HepG2 (cell line): ENCODE measurements at regions not wholly inside any gene's neighbourhood (a gene's known extent, or its start where the extent isn't known, plus 50 kb on each side); places are given as distances from the start of the nearest gene placed in this dataset.
A peak's percentile ranks its signal among the peaks of the same experiment; 100 is the strongest.

ENCODE experiments used
- ATAC-seq: fragments of 200-7000 bp; cut with Tn5 transposase; 3 replicates; pipeline ENCODE4 v1.9.1; 2020; ENCODE audit warnings: mild to moderate bottlenecking, moderate library complexity
- BruUV-seq: library from RNA; stranded (reverse); fragments of 400-500 nt; replicated peaks from 2 replicates; lab custom pipeline; 2021; lab: Mats Ljungman, UMichigan
- CTCF ChIA-PET: fragments of 300-600 bp; formaldehyde crosslinking; extraction: SDS; loops from one replicate; lab custom pipeline; 2021; ENCODE audit warnings: low total read pairs, inconsistent platforms, low intra/inter-chr PET ratio; lab: Yijun Ruan, JAX
- POLR2A ChIA-PET: fragments of 350-600 bp; sonication (Branson Sonifier 250); formaldehyde crosslinking; loops from one replicate; lab custom pipeline; 2020; ENCODE audit warnings: antibody characterized with exemption, inconsistent platforms; lab: Yijun Ruan, JAX
- DNase-seq: peaks from one replicate; pipeline ENCODE4 v3.0.0-alpha.2; 2015; ENCODE audit warnings: low spot score
- FAIRE-seq: peaks from 3 replicates; lab custom pipeline; 2011; peaks lifted over from hg19 to GRCh38; lab: Jason Lieb, UNC
- H2AFZ ChIP-seq: one replicate; pipeline ENCODE4 v1.6.1; 2011; ENCODE audit warnings: low read length, inconsistent platforms
- H3K27ac ChIP-seq: fragments of 300-600 bp; 3 replicates; pipeline ENCODE4 v1.8.0; 2011; ENCODE audit warnings: mixed run types, mild to moderate bottlenecking, mixed read lengths, low read length, inconsistent platforms; ENCODE audit not compliant: insufficient read depth; ENCODE audit errors: extremely low read length
- H3K27me3 ChIP-seq, 2 experiments: fragments of 200-600 bp in 1 of 2; 2 replicates in 1 of 2; 3 replicates in 1 of 2; pipeline versions ENCODE4 v1.6.0 to v1.8.0; 2011; ENCODE audit warnings: low read length in 2 of 2, mild to moderate bottlenecking in 2 of 2, moderate library complexity in 2 of 2, inconsistent platforms in 1 of 2; ENCODE audit not compliant: insufficient read depth in 2 of 2, control insufficient read depth in 1 of 2
- H3K36me3 ChIP-seq, 2 experiments: fragments of 200-600 bp in 1 of 2; replicated peaks in 1 of 2; 2 replicates in 1 of 2; 3 replicates in 1 of 2; pipeline versions ENCODE4 v1.5.1 to v1.8.0; 2011; ENCODE audit warnings: low read length in 2 of 2, inconsistent platforms in 1 of 2; ENCODE audit not compliant: insufficient read depth in 2 of 2, control insufficient read depth in 1 of 2
- H3K4me1 ChIP-seq: 2 replicates; pipeline ENCODE4 v1.5.1; 2012; ENCODE audit warnings: low read length, inconsistent platforms; ENCODE audit not compliant: insufficient read depth
- H3K4me2 ChIP-seq: 2 replicates; pipeline ENCODE4 v1.6.0; 2011; ENCODE audit warnings: low read depth, low read length, inconsistent platforms
- H3K4me3 ChIP-seq, 3 experiments: fragments of 200-600 bp in 1 of 3; sonication (generic), shearing (Covaris generic) in 1 of 3; replicated peaks in 1 of 3; 2 replicates each; pipeline ENCODE4 v1.5.1; 2011 to 2016; ENCODE audit warnings: low read length in 3 of 3, inconsistent platforms in 2 of 3, low read depth in 2 of 3, mild to moderate bottlenecking in 2 of 3, control low read depth in 1 of 3, mixed read lengths in 1 of 3; ENCODE audit not compliant: insufficient read depth in 1 of 3
- H3K79me2 ChIP-seq: one replicate; pipeline ENCODE4 v1.6.1; 2011; ENCODE audit warnings: low read length, inconsistent platforms; ENCODE audit not compliant: insufficient read depth
- H3K9ac ChIP-seq: 2 replicates; pipeline ENCODE4 v1.6.0; 2011; ENCODE audit warnings: mild to moderate bottlenecking, low read depth, low read length, inconsistent platforms; ENCODE audit not compliant: insufficient read depth
- H3K9me3 ChIP-seq: 2 replicates; pipeline ENCODE4 v1.5.1; 2012; ENCODE audit warnings: mild to moderate bottlenecking, low read length
- H4K20me1 ChIP-seq: 2 replicates; pipeline ENCODE4 v1.6.0; 2011; ENCODE audit warnings: inconsistent platforms, mild to moderate bottlenecking, low read length, moderate library complexity; ENCODE audit not compliant: insufficient read depth
- HNRNPK ChIP-seq: fragments of 200-400 bp; formaldehyde crosslinking; IDR thresholded peaks from 2 replicates; pipeline ENCODE4 v1.6.1; 2018; ENCODE audit warnings: low read length, low read depth, moderate library complexity, mild to moderate bottlenecking; ENCODE audit not compliant: poor library complexity, severe bottlenecking
- HOXA7 ChIP-seq: sonication (generic); formaldehyde crosslinking; IDR thresholded peaks from 2 replicates; pipeline ENCODE4 v1.8.1; 2022; ENCODE audit warnings: mild to moderate bottlenecking, missing genetic modification reagents, moderate library complexity
- PCBP1 ChIP-seq: fragments of 200-400 bp; formaldehyde crosslinking; IDR thresholded peaks from 2 replicates; pipeline ENCODE4 v1.6.1; 2017; ENCODE audit warnings: mild to moderate bottlenecking, low read depth, low read length, borderline replicate concordance
- PCBP2 ChIP-seq: fragments of 200-400 bp; formaldehyde crosslinking; optimal IDR thresholded peaks from 2 replicates; pipeline ENCODE3; 2018; ENCODE audit warnings: low read length, low read depth; ENCODE audit not compliant: poor library complexity, severe bottlenecking
- PLRG1 ChIP-seq: fragments of 450-650 bp; conservative IDR thresholded peaks from 2 replicates; pipeline ENCODE4 v1.6.1; 2016
- SETDB1 ChIP-seq: sonication (generic); formaldehyde crosslinking; IDR thresholded peaks from 2 replicates; pipeline ENCODE4 v1.5.1; 2020; ENCODE audit warnings: missing genetic modification reagents, mild to moderate bottlenecking, borderline replicate concordance
- ZNF138 ChIP-seq: sonication (generic); formaldehyde crosslinking; IDR thresholded peaks from 2 replicates; pipeline ENCODE4 v1.5.0; 2020; ENCODE audit warnings: mild to moderate bottlenecking, low read depth, missing genetic modification reagents
- WGBS: methylation state at CpG from one replicate; pipeline ENCODE4 v1.1.6; 2017; ENCODE audit warnings: low lambda C conversion rate; 5-methylcytosine and 5-hydroxymethylcytosine counted together
- in situ Hi-C: cut with HindIII; loops from 2 replicates; pipeline ENCODE4 v1.10.0; 2017; ENCODE audit warnings: low pct_unique_long_range_greater_than_20kb; ENCODE audit not compliant: extremely low pct_ligation_motif_present
- intact Hi-C: fragments of 100-400 bp; cut with micrococcal nuclease; formaldehyde crosslinking; loops from one replicate; pipeline ENCODE4 v1.10.0; 2022; ENCODE audit not compliant: unreplicated experiment
- TF ChIP-seq, protein P1 (sequence below): sonication (generic); formaldehyde crosslinking; IDR thresholded peaks from 2 replicates; pipeline ENCODE4 v1.4.0; 2020; ENCODE audit warnings: missing genetic modification reagents, mild to moderate bottlenecking, borderline replicate concordance

GRCh38 chr2:8352989-8353388 is 328.9 kb upstream of the ID2 start:
- Histone ChIP-seq H3K4me2 (no peak overlapping the region), H3K4me1 (no peaks in the 10 kb centered on the region), H2AFZ (no peak overlapping the region), H3K4me3 (no peak overlapping the region), H4K20me1 (no peaks in the 10 kb centered on the region), H3K27ac (no peak overlapping the region), H3K9ac (no peak overlapping the region), H3K79me2 (no peaks in the 10 kb centered on the region), H3K27me3 (no peaks in the 10 kb centered on the region), H3K9me3 (no peaks in the 10 kb centered on the region), H3K36me3 (no peaks in the 10 kb centered on the region)
- ATAC-seq: no peak
- no TSS peak for BruUV-seq
- 4% methylated on average over 1 of the region's 1 CpG for WGBS
- FAIRE-seq: no peak
- intact Hi-C loops (no loop called here), in situ Hi-C loops (no loop called here)
- no peak for DNase-seq
- CTCF ChIA-PET: no interaction called here
- TF ChIP-seq PCBP2 (peak; percentile 81), PCBP1 (peak; percentile 90), HNRNPK (peak; percentile 98), HOXA7 (no peak), PLRG1 (no peak), ZNF138 (no peak), SETDB1 (no peak)
- TF ChIP-seq, protein P1, sequence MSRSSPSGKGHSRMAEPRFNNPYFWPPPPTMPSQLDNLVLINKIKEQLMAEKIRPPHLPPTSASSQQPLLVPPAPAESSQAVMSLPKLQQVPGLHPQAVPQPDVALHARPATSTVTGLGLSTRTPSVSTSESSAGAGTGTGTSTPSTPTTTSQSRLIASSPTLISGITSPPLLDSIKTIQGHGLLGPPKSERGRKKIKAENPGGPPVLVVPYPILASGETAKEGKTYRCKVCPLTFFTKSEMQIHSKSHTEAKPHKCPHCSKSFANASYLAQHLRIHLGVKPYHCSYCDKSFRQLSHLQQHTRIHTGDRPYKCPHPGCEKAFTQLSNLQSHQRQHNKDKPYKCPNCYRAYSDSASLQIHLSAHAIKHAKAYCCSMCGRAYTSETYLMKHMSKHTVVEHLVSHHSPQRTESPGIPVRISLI (CRISPR knock-in tag): no peak
- POLR2A ChIA-PET: no interaction called here
